Hepatocyte (in vitro differentiated cells): ENCODE measurements at regions not wholly inside any gene's neighbourhood (a gene's known extent, or its start where the extent isn't known, plus 50 kb on each side); places are given as distances from the start of the nearest gene placed in this dataset.

ENCODE experiments used
- DNase-seq: peaks from one replicate; pipeline ENCODE4 v3.0.0-alpha.2; 2016; ENCODE audit warnings: low spot score
- H2AFZ ChIP-seq: fragments of 200-600 bp; sonication (generic); 2 replicates; pipeline ENCODE4 v1.6.0; 2016; ENCODE audit warnings: antibody characterized with exemption, mild to moderate bottlenecking
- H3K27ac ChIP-seq: fragments of 200-600 bp; sonication (generic); 2 replicates; pipeline ENCODE4 v1.5.1; 2016; ENCODE audit warnings: mild to moderate bottlenecking
- H3K27me3 ChIP-seq: fragments of 200-600 bp; sonication (generic); 2 replicates; pipeline ENCODE4 v1.6.1; 2016
- H3K36me3 ChIP-seq: fragments of 200-600 bp; sonication (generic); replicated peaks from 2 replicates; pipeline ENCODE4 v1.5.1; 2016; ENCODE audit warnings: low read depth; ENCODE audit not compliant: insufficient read depth
- H3K4me1 ChIP-seq: fragments of 200-600 bp; sonication (generic); 2 replicates; pipeline ENCODE4 v1.5.1; 2016; ENCODE audit warnings: mild to moderate bottlenecking, moderate library complexity; ENCODE audit not compliant: insufficient read depth
- H3K4me2 ChIP-seq: fragments of 200-600 bp; sonication (generic); 2 replicates; pipeline ENCODE4 v1.6.0; 2016
- H3K4me3 ChIP-seq: fragments of 200-600 bp; sonication (generic); 2 replicates; pipeline ENCODE4 v1.5.1; 2016; ENCODE audit warnings: mild to moderate bottlenecking
- H3K79me2 ChIP-seq: fragments of 200-600 bp; sonication (generic); 2 replicates; pipeline ENCODE4 v1.6.0; 2017; ENCODE audit warnings: mild to moderate bottlenecking
- H3K9me2 ChIP-seq: fragments of 200-600 bp; sonication (generic); replicated peaks from 2 replicates; pipeline ENCODE4 v1.6.0; 2017; ENCODE audit warnings: mild to moderate bottlenecking; ENCODE audit not compliant: insufficient read depth
- H3K9me3 ChIP-seq: fragments of 200-600 bp; sonication (generic); 2 replicates; pipeline ENCODE4 v1.5.1; 2016; ENCODE audit warnings: low read depth, mild to moderate bottlenecking
- H4K20me1 ChIP-seq: fragments of 200-600 bp; sonication (generic); 2 replicates; pipeline ENCODE4 v1.6.0; 2016; ENCODE audit warnings: mild to moderate bottlenecking; ENCODE audit not compliant: insufficient read depth, poor library complexity, severe bottlenecking
- EZH2 ChIP-seq: fragments of 200-600 bp; sonication (generic); IDR thresholded peaks from 2 replicates; pipeline ENCODE4 v1.6.1; 2016; ENCODE audit warnings: antibody characterized with exemption, mild to moderate bottlenecking, borderline replicate concordance
- EZH2phosphoT487 ChIP-seq: fragments of 200-600 bp; sonication (generic); IDR thresholded peaks from one replicate; pipeline ENCODE4 v1.6.1; 2018; ENCODE audit warnings: antibody characterized with exemption, mild to moderate bottlenecking, low read depth, moderate library complexity; ENCODE audit not compliant: unreplicated experiment, severe bottlenecking
- WGBS: methylation state at CpG from one replicate; pipeline ENCODE4 v1.1.6; 2016; ENCODE audit warnings: low lambda C conversion rate; ENCODE audit errors: missing lambda C conversion rate; 5-methylcytosine and 5-hydroxymethylcytosine counted together
- TF ChIP-seq, protein P1 (sequence below): fragments of 200-600 bp; sonication (generic); IDR thresholded peaks from 2 replicates; pipeline ENCODE4 v1.5.1; 2016; ENCODE audit warnings: antibody characterized with exemption, mild to moderate bottlenecking; ENCODE audit not compliant: poor library complexity

DNA sequence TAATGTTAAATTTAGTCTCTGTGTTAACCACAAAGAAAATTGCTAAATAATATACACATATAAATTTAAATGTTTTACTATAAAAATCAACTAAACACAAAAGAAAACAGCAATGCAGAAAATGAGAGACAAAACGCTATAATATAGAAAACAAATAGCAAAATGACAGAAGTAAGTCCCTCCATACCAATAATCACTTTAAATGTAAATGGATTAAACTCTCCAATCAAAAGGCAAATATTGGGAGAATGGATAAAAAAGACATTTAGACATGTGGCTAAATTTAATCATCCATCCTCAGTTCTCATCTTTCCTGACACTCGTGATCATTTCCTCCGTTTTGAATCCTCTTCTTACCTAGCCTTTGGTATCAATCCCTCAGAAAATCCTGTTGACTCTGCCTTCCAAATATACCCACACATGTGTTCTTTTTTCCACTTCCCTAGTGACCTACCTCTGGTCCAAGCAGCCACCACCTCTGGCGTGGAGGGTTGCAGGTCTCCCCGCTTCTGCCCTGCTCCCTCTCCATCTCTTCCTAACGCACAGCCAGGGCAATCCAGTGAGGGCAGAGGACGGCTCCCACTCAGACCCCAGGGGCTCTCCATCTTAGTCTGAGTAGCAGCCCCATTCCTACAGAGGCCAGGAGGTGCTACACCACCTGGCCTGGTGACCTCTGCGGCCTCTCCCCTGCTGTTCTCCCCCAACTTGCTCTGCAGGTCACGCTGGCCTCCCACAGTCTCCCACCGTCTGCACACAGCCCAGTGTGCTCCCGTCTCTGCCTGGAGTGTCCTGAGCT, 149.2 kb downstream of the RNASET2 start:
- Histone ChIP-seq H3K4me1 (no peaks in the 10 kb centered on the region), H3K36me3 (no peaks in the 10 kb centered on the region), H2AFZ (no peak overlapping the region), H3K27me3 (no peaks in the 10 kb centered on the region), H3K27ac (no peak overlapping the region), H3K4me2 (no peak overlapping the region), H4K20me1 (no peaks in the 10 kb centered on the region), H3K4me3 (no peak overlapping the region), H3K9me2 (no peaks in the 10 kb centered on the region), H3K9me3 (no peaks in the 10 kb centered on the region), H3K79me2 (no peaks in the 10 kb centered on the region)
- TF ChIP-seq, protein P1, sequence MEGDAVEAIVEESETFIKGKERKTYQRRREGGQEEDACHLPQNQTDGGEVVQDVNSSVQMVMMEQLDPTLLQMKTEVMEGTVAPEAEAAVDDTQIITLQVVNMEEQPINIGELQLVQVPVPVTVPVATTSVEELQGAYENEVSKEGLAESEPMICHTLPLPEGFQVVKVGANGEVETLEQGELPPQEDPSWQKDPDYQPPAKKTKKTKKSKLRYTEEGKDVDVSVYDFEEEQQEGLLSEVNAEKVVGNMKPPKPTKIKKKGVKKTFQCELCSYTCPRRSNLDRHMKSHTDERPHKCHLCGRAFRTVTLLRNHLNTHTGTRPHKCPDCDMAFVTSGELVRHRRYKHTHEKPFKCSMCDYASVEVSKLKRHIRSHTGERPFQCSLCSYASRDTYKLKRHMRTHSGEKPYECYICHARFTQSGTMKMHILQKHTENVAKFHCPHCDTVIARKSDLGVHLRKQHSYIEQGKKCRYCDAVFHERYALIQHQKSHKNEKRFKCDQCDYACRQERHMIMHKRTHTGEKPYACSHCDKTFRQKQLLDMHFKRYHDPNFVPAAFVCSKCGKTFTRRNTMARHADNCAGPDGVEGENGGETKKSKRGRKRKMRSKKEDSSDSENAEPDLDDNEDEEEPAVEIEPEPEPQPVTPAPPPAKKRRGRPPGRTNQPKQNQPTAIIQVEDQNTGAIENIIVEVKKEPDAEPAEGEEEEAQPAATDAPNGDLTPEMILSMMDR = no peak
- TF ChIP-seq EZH2phosphoT487 = no peak
- TF ChIP-seq EZH2 = no peak
- WGBS = 90% methylated on average over 11 of the region's 11 CpGs
- no peak for DNase-seq

GRCh38 chr6:166806217-166806838, 150.0 kb downstream of the RNASET2 start:
- Histone ChIP-seq H3K79me2 (no peaks in the 10 kb centered on the region), H3K4me2 (no peak overlapping the region), H3K27ac (no peak overlapping the region), H2AFZ (no peak overlapping the region), H4K20me1 (no peaks in the 10 kb centered on the region), H3K9me3 (no peaks in the 10 kb centered on the region), H3K36me3 (no peaks in the 10 kb centered on the region), H3K9me2 (no peaks in the 10 kb centered on the region), H3K4me3 (no peak overlapping the region), H3K4me1 (no peaks in the 10 kb centered on the region), H3K27me3 (no peaks in the 10 kb centered on the region)
- no peak for DNase-seq
- no peak for TF ChIP-seq EZH2phosphoT487
- TF ChIP-seq, protein P1 = no peak
- no peak for TF ChIP-seq EZH2
- 88% methylated on average over 1 of the region's 1 CpG for WGBS

DNA sequence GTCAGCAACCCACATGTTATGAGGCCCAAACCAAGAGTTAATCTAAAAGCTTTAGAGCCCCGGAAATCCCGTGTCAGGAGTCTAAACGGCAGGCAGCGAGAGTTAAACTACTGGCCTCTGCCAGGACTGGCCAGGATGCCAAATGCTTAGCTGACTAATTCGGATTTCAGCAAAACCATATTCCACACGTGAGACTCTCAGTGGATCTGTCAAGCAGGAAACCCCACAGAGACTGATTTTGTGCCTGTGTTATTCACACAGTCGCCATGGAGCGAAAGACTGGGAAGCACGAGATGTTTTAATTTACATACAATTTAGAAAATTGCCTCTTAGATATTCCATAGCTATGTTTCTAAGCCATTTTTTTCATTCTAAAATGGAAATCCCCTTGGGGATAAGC, 152.9 kb downstream of the RNASET2 start:
- Histone ChIP-seq H3K79me2 (no peaks in the 10 kb centered on the region), H3K4me1 (no peaks in the 10 kb centered on the region), H3K4me3 (no peak overlapping the region), H3K36me3 (no peaks in the 10 kb centered on the region), H3K9me2 (no peaks in the 10 kb centered on the region), H2AFZ (no peak overlapping the region), H3K27me3 (no peaks in the 10 kb centered on the region), H4K20me1 (no peaks in the 10 kb centered on the region), H3K27ac (no peak overlapping the region), H3K9me3 (no peaks in the 10 kb centered on the region), H3K4me2 (no peak overlapping the region)
- WGBS = 77% methylated on average over 9 of the region's 9 CpGs
- DNase-seq = no peak
- TF ChIP-seq, protein P1 = no peak
- TF ChIP-seq EZH2phosphoT487 = no peak
- no peak for TF ChIP-seq EZH2
